Amniotic stem cell (primary cell): ENCODE measurements at regions not wholly inside any gene's neighbourhood (a gene's known extent, or its start where the extent isn't known, plus 50 kb on each side); places are given as distances from the start of the nearest gene placed in this dataset.

ENCODE experiments used
- DNase-seq: peaks from one replicate; lab custom pipeline; 2025; lab: John Stamatoyannopoulos, UW

DNA sequence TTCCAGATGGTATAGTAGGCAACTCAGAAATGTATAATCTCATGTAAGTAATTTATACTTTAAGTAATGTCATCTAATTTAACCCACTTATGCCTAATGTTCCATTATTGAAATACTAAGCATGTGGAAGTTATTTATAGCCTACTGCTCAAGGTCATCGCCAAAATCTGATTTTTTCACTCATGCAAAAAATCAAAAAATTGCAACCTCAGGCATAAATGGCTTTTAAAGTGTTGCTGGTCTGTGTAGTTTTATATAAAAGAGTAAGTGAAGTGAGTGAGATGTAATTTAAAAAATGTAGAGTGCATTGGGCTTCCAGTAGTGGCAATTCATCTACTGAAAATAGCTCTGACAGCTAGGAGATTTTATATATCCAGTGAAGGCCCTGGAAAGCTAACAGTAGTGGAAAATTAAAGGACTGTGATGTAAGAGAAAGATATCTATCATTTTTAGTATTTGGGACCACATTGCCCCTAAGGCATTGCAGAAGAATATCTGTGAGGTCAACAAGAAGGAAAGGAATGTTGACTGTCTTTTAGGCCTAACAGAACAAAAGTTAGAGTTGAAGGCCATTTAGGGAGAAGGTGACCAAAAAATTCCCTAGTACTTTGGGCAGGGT lies 624.5 kb upstream of the CHORDC1 start:
- DNase-seq: no peak

DNA sequence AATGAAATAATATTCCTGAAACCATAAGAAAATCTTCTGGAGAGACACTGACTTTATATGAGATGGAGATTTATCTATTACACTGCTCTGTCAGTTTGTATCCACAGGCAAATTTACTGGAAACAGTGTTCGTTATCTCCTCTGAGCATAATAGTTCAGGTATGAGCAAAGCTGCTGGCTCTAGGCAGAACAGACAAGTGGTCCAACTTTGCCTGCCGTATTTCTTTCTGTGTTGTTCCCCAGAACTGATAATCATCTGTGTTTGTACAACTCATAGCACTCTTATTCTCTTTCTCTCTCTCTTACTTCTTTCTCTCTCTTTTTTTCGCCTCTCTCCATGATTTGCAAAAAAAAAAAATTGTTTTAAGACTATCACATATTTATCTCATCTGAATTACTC lies 623.8 kb upstream of the CHORDC1 start:
- DNase-seq: no peak

DNA sequence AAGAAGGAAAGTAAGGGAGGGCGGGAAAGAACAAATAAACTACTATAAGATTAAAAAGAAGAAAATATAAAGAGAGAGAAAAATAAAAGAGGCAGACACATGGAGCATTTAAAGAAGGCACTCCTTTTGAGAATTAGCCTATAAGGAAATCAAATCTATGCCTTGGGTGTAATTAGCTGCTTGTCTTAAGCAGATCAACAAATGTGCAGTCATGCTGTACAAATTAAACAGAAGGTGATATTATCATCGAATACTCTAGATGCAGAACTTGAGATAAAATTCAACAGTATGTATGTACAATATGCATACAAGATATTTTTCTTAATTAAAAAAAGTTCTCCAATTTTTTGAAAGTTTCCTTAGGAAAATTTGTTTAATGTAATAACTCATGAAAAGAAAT lies 623.0 kb upstream of the CHORDC1 start:
- DNase-seq: no peak

DNA sequence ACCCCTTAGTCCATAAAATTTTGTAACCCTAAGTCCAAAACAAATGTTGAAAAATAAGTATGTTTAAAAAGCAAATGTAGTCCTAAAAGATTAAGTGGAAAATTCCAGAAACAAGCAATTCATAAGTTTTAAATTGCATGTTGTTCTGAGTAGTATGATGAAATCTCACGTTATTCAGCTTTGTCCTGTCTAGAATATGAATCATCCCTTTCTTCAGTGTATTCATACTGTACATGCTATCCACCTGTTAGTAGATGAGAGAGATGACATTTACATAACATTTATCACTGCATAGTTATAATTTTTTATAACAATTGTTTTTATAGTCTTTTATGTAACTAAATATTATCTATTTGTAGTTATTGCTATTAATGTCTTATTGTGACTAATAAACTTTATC lies 622.3 kb upstream of the CHORDC1 start:
- no peak for DNase-seq

DNA sequence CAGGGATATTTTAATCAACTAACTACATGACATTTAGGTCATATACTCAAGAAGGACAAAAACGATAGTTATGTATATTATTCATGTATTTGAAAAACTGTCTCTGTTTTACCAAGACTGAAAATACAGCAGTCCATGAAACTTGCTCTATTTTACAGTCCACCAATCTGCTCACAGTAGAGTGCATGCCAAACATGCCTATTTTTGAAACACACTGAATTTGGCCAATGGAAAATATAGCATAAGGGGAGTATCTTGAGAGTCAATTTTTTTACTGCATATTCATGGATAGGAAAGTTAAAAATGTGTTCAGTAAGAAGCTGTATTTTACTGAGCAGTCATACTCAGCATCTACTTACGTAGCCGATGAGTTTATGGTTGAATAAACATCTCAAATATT lies 621.2 kb upstream of the CHORDC1 start:
- DNase-seq: no peak

DNA sequence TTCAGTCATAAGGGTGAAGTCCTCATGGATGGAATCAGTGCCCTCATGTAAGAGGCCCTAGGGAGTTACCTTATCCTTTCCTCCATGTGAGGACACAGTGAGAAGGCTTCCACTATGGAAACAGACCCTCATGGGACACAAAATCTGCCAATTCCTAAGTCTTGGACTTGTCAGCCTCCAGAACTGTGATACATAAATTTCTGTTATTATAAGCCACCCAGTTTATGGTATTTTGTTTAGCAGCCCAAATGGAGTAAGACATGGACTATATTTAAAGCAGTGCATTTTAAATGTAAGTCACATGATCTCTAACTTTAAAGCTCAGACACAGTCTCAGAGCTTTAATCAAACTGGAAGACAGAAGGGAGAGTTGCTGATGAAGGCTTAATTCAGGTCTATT lies 619.8 kb upstream of the CHORDC1 start:
- no peak for DNase-seq

DNA sequence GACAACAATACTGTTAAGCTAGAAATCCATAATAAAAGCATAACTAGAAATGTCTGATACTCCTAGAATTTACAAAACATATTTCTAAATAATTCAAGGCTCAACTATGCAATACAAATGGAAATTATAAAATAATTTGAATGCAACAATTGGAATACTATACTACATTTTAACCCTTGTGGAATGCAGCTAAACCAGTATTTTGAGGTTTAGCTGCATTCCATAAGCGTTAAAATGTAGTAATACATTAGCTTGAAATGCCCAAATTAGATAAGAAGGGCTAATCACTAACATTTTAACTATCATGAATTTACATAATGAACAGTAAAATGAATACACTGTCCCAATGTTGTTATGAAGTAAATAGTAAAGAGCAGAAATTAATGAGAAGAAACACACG lies 617.2 kb upstream of the CHORDC1 start:
- DNase-seq: no peak

DNA sequence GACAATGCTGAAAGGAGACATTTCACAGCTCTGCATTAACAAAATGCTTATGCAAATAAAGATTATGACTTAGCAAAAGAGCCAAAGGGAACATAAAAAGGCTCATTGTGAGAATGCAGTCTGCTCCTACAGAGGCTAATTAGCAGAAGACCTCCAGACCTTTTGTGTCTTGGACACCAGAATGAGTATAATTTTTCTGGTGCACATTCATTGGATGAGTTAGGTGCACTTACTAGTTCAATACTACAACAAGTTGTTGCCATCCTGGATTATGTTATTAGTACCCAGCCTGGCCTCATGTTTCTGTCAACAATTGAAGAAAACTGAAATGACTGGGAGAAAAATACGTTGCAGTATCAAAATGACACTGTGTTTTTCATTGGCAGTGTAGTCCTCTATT lies 613.2 kb upstream of the CHORDC1 start:
- DNase-seq: no peak

DNA sequence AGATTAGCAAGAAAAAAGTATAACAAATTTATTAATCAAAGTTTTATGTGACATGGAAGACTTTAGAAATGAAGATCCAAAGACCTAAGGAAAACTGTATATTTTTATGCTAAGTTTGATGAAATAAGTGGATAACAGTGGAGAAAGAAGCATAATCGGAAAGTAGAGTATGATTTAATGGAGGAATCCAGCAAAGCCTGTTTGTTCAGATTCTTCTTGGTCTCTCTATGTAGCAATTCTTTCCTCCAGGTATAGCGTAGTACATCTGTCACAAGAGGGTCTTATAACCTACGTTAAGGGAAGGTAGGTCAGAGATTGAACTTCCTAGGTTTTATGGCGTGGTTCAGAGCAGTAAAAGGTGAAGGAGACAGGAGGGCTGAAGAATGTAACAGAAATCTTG lies 600.6 kb upstream of the CHORDC1 start:
- DNase-seq: no peak

DNA sequence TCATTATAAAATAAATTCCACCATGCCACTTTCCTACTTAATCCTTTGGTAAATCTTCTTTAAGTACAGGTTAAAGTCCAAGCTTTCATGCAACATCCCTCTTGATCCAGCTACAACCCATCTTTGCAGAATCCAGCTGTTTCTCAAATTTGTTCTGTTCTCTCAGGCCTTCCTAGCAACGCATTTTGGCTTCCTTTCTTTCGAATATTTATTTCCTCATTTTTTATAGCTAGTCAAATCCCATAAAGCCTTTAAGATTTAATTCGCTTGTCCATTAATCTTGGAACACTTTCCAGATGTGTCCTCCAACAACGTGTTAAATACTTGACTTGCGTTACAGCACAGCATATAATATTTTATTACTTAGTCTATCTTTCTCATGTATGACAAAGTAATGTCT lies 600.1 kb upstream of the CHORDC1 start:
- DNase-seq: no peak

DNA sequence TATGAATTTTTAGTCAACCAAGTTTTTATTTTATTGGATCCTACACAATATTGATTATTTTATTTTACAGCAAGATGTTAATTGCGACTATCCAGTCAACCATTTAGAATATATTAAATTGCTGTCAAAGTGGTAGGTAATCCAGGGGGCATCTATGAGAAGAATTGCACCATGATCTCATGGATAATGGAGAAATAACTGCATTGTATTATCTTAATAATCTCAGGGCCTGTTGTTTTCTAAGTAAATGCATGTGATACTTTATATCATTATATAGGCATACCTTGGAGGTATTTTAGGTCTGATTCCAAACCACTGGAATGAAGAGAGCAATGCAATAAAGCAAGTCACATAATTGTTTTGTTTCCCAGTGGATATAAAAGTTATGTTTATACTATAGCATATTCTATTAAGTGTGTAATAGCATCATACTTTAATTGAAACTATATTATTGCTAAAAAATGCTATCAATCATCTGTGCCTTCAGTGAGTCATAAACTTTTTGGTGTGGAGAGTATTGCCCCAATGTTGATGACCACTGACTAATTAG lies 595.4 kb upstream of the CHORDC1 start:
- DNase-seq: no peak

DNA sequence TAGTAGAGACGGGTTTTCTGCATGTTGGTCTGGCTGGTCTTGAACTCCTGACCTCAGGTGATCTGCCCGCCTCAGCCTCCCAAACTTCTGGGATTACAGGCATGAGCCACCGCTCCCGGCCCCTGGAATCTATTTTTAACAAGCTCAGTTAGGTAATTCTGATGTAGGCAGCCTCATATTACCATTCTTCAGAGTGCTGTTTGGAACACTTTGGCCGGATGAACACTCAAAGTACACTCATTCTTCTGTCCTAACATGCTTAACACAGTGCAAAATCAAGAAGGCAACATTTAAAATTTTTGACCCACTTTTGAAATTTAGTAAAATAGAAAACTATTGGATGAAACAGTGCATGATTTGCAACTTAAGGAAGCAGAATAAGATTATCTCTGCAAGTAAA lies 586.7 kb upstream of the CHORDC1 start:
- DNase-seq: no peak

DNA sequence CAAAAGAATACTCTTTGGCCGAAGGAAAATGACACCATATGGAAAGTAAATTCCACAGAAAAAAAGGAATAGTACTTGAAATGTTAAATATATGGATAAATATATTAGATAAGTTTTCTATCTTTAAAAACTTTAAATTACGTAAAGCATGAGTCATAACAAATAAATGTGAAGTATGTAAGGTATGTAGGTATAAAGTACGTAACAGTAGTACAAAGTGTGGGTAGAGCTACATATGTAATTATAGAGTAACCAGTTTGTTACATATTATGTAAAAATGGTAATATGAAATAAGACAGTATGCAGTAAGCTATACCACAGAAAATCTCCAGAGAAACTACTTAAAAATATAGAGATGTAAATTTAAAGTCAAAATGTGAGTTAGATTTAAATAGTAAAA lies 582.3 kb upstream of the CHORDC1 start:
- DNase-seq: no peak

DNA sequence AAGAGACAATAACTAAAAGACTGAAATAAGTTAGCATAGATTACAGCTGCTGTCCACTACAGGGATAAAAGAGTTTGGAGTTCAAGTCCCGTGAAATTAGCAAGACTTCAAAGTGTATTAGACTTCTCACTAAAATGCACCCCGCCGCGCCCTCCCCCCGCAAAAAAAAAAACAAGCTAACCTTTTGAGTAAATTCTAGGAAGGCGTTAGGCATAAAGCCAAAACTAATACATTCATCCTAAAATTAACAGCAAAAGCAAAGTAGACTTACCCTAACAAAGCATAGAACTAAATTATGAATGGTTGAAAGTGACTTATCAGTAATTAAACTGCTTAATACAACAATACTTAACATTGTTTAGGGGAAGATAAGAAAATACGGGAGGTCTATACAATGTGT lies 581.0 kb upstream of the CHORDC1 start:
- DNase-seq: no peak

DNA sequence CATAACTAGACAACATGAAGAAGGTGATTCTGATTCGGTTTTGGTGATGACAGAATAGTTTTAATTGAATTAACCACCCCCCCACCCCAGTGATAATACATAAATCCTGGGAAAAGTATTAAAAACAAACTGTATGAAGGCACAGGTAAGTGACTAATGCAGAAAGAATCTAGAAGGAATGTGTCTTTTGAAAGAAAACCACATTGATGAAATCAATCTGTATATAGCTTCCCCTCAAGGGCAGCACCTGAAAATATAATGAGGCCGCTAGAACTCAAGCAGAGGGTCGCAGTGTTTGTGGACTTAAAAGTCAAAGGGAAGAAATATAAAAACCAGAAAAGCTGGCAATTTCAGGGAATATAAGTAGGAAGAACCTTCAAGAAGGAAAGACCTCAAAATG lies 580.5 kb upstream of the CHORDC1 start:
- no peak for DNase-seq

DNA sequence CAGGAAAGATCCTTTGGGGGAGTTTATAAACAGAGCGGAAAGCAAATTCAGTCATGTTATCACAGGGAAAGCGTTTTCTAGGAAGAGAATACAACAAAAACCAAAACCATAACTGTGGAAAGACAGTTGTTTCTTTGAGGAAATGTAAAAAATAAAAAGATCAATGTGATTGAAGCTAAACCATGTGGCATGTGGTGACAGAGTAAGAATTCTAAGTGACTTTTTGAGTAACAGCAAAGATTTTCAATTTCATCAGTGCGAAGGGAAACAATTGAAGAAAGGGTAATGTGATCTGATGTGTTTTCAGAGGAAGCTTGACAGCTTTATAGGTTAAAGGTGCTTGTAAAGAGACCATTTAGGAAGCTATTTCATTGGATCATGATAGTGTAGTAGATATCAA lies 575.9 kb upstream of the CHORDC1 start:
- DNase-seq: no peak

DNA sequence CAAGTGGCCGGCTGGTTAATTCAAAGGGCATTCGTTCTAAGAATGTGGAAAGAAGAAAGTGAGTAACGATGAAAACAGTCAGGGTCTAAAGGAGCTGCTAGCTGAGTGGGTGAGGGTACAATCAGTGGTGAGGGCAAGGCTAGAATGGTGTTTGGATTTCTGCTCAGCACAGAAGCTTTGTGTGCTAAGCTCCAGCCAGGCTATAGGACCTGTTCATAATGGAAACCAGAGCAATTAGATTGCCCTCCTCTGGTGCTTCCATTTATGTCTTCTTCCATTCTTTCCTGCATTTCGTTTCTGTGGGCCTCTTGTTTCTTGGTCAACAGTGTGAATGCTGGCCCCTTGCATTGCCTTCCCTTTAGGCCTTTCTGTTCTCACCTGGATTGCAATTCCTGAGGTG lies 572.9 kb upstream of the CHORDC1 start:
- DNase-seq: no peak

DNA sequence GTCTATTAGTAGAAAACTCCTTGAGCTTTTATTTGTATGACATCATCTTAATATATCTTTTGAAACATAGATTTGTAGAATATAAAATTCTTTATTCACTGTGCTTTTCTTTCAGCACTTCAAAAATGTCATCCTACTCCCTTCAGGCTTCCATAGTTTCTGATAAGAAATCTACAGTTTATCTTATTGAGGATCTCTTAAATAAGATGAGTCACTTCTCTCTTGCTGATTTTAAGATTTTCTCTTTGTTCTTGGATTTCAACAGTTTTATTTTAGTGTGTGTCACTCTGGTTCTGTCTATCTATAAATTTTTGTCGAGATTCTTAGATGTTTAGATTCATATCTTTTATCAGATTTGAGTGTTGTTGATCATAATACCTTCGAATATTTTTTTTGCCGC lies 566.1 kb upstream of the CHORDC1 start:
- no peak for DNase-seq

DNA sequence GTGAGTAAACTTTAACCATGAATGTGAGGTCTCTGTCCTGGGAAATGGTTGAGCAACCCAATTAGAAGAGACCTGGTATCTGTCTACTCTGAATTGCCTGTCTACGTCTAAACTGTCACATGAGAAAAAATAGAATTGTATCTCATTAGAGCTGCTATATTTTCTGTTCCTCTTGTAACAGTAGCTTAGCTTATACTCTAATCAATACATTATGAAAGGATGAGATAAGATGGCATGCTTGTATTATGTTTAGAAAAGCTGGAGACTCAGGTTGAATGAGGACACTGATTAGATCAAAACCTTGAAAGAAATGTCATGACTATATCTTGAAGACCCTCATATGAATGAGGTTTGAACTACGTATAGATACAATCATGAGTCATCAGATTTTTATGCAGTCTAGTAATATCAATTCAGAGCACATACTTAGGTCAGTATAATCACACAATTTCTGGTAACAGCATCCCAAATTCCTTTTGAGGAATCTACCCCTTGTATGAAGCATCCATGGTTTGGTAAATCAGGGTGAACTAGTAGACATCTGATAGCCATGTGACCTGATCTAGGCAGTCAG lies 561.5 kb upstream of the CHORDC1 start:
- DNase-seq: no peak

DNA sequence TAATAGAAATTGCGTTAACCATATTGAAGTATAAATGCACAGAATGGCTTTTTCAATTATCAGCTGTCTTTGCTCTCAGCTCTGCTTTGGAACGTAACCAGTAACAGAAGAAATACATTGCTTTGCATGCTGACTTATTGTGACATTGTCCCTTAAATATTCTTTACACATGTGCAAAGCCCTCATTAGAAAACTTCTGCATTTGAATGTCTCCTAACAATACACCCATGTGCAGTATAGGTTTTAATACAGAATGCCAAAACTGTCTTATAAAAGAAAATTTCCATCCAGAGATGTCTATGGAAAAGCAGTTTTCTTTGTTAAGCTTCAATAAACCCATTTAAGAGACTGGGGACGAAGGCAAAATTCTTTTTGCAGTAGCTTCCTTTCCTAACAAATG lies 560.3 kb upstream of the CHORDC1 start:
- no peak for DNase-seq

DNA sequence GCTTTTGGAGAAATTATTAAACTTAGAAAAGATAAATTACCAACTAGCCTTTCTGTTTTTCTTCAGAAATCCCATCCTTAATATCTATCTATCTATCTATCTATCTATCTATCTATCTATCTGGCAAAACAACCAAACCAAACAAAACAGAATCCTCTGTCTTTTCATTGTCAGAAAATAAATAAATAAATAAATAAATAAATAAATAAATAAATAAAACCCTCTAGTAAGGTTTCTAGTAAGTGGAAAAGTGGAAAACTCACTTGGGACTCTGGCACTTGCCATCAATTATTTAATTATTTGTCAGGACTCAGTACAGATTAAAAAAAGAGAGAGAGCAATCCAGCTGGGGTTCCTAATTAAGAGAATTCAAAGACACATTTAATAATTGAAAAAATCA lies 556.2 kb upstream of the CHORDC1 start:
- no peak for DNase-seq

DNA sequence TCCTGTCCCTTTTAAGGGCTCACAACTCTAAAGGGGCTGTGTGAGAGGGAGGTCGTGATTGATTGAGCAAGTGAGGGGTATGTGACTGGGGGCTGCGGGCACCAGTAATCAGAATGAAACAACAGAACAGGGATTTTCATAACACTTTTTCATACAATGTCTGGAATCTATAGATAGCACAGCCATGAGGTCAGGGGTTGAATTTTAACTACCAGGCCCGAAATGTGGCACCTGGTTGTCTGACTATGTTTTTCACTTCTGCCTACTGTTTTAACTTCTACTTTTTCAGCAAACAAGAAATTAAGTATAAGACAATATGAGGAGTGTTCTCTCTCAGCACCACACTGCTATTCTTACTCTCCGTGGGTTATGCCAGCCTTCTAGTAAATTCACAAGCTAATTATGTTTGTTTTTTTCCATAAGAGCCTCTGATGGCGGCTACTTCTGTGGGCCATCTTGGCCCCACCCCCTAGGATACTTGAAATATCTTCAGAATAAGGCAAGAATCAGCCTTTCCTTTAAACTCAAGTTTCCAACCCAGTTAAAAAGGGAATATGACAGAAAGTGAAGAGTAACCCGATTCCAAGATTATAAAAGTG lies 552.8 kb upstream of the CHORDC1 start:
- DNase-seq: no peak

DNA sequence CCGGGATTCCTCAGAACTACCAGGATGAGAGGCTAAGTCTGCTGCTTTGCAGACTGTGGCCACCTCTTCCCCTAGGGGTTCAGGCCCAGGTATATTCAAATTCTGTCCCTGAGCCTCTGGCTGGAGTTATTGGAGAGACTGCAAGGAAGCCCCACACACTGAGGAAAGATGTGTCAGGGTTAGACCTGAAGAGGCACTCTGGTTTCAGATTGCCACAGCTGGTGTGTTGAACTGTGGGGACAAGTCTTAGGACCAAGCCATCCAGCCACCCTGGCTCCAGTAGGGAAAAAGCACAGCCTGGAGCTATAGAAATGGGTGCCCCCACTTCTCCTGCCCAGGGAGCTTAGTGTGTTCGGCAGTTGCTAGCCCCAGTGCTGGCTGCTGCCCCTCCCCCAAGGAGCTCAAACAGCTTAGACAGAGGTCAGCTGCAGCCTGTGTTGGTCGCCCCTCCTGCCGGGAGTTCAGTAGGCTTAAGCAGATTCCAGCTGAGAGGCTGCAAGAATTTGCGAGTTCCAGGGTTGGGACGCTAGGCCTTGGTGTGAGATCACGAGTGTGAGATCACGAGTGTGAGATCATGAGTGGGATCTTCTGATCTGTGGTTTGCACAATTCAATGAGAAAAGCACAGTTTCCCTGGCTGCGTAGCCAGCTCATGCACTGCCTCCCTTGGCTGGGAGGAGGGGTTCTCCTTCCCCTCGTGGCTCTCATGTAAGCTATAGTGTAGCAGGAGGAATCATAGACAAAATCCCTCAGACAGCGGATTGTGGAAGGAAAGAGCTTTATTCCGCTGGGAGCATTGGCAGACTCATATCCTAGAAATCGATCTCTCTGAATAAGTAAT lies 552.1 kb upstream of the CHORDC1 start:
- no peak for DNase-seq
